ENCODE measurements at regions not wholly inside any gene's neighbourhood (a gene's known extent, or its start where the extent isn't known, plus 50 kb on each side); places are given as distances from the start of the nearest gene placed in this dataset.

DNA sequence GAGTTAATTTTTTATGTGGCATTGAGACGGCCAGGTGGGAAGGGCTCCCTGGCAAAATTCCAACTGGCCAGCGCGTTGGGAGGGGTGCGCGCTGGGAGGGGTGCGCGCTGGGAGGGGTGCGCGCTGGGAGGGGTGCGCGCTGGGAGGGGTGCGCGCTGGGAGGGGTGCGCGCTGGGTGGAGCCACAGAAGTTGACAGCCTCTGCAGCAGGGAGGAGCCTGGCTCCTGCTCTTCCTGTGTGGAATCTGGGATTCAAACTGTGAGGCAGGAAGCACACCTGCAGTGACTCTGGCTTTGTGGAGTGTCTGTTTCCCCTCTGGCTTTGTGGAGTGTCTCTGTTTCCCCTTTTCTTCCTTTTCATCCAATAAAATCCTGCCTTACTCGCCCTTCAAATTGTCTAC is 147.9 kb upstream of the CBLN2 start:
- H3K36me3 Mint-ChIP-seq (ENCODE audit: low read depth): no peaks in the 10 kb centered on the region
- H3K4me3 Mint-ChIP-seq (ENCODE audit: unreplicated experiment): no peak overlapping the region
- peaks cover 6% of the 10 kb centered on the region for H3K4me1 Mint-ChIP-seq (ENCODE audit: low read depth)
- peaks cover 6% of the 10 kb centered on the region for H3K27me3 Mint-ChIP-seq (ENCODE audit: low read depth)
- H3K27ac Mint-ChIP-seq (ENCODE audit: unreplicated experiment): no peak overlapping the region
- no peak for TF ChIP-seq CTCF (IDR thresholded peaks at IDR 0.05)
- H3K9me3 Mint-ChIP-seq (ENCODE audit: low read depth): no peaks in the 10 kb centered on the region
- no peak for DNase-seq (ENCODE audit: low spot score)

DNA sequence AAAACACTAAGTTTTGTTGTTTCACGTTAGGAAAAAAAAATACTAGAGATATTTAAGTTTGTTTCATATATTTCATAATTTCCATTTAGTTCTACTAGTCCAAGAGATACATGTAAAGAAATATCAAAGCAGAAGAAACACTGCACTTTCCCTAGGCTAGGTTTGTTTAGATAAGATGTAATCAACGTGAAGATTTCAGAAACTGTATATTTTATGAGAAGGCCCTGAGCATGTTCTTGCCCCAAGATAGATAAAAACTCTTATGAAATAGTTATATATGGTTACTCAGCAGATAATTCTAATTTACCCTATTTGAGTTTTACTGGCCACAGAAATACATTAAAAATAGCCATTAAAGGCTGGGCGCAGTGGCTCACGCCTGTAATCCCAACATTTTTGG is 143.6 kb upstream of the CBLN2 start:
- Mint-ChIP-seq H3K4me3 (ENCODE audit: unreplicated experiment) (no peak overlapping the region), H3K27me3 (ENCODE audit: low read depth) (peaks cover 12% of the 10 kb centered on the region), H3K27ac (ENCODE audit: unreplicated experiment) (no peak overlapping the region), H3K36me3 (ENCODE audit: low read depth) (no peaks in the 10 kb centered on the region), H3K4me1 (ENCODE audit: low read depth) (peaks cover 4% of the 10 kb centered on the region), H3K9me3 (ENCODE audit: low read depth) (no peaks in the 10 kb centered on the region)
- DNase-seq (ENCODE audit: low spot score): no peak
- TF ChIP-seq CTCF (IDR thresholded peaks at IDR 0.05): no peak

GRCh38 chr18:72675394-72675793 is 131.3 kb upstream of the CBLN2 start:
- peaks cover 7% of the 10 kb centered on the region for H3K27me3 Mint-ChIP-seq (ENCODE audit: low read depth)
- no peak for DNase-seq (ENCODE audit: low spot score)
- H3K36me3 Mint-ChIP-seq (ENCODE audit: low read depth): no peaks in the 10 kb centered on the region
- H3K4me1 Mint-ChIP-seq (ENCODE audit: low read depth): no peaks in the 10 kb centered on the region
- no peak overlapping the region for H3K4me3 Mint-ChIP-seq (ENCODE audit: unreplicated experiment)
- no peaks in the 10 kb centered on the region for H3K9me3 Mint-ChIP-seq (ENCODE audit: low read depth)
- H3K27ac Mint-ChIP-seq (ENCODE audit: unreplicated experiment): no peak overlapping the region
- no peak for TF ChIP-seq CTCF (IDR thresholded peaks at IDR 0.05)

GRCh38 chr18:72674710-72675109 is 130.6 kb upstream of the CBLN2 start:
- Mint-ChIP-seq H3K36me3 (ENCODE audit: low read depth) (no peaks in the 10 kb centered on the region), H3K4me1 (ENCODE audit: low read depth) (no peaks in the 10 kb centered on the region), H3K9me3 (ENCODE audit: low read depth) (no peaks in the 10 kb centered on the region), H3K27me3 (ENCODE audit: low read depth) (peaks cover 11% of the 10 kb centered on the region), H3K4me3 (ENCODE audit: unreplicated experiment) (no peak overlapping the region), H3K27ac (ENCODE audit: unreplicated experiment) (no peak overlapping the region)
- DNase-seq (ENCODE audit: low spot score): no peak
- TF ChIP-seq CTCF (IDR thresholded peaks at IDR 0.05): no peak

- TF ChIP-seq CTCF (IDR thresholded peaks at IDR 0.05): no peak
- H3K9me3 Mint-ChIP-seq (ENCODE audit: low read depth): no peaks in the 10 kb centered on the region
- H3K27ac Mint-ChIP-seq (ENCODE audit: unreplicated experiment): no peak overlapping the region
- peaks cover 11% of the 10 kb centered on the region for H3K27me3 Mint-ChIP-seq (ENCODE audit: low read depth)
- no peak overlapping the region for H3K4me3 Mint-ChIP-seq (ENCODE audit: unreplicated experiment)
- H3K4me1 Mint-ChIP-seq (ENCODE audit: low read depth): no peaks in the 10 kb centered on the region
- H3K36me3 Mint-ChIP-seq (ENCODE audit: low read depth): no peaks in the 10 kb centered on the region
- DNase-seq (ENCODE audit: low spot score): no peak
Measured at GRCh38 chr18:72673242-72673641, 129.1 kb upstream of the CBLN2 start.

Data from chondrocyte (in vitro differentiated cells).